ENCODE measurements at regions not wholly inside any gene's neighbourhood (a gene's known extent, or its start where the extent isn't known, plus 50 kb on each side); places are given as distances from the start of the nearest gene placed in this dataset.

GRCh38 chr12:29960122-29960521 is 176.4 kb upstream of the TMTC1 start:
- Histone ChIP-seq H3K27ac (ENCODE audit: low read depth in 1 of 2, low read length in 2 of 2) (no peak overlapping the region), H3K27me3 (ENCODE audit: control insufficient read depth in 4 of 4, insufficient read depth in 4 of 4, low read length in 3 of 4) (peaks cover 0 to 2% (median 0%) of the 10 kb centered on the region in 4 donors), H3K9ac (ENCODE audit: low read depth in 1 of 2, low read length in 2 of 2) (no peak overlapping the region), H3K9me3 (ENCODE audit: control insufficient read depth in 4 of 4, low read length in 3 of 4) (no peaks in the 10 kb centered on the region), H3K4me1 (ENCODE audit: control insufficient read depth in 4 of 4, insufficient read depth in 4 of 4, low read length in 3 of 4) (no peaks in the 10 kb centered on the region), H3K4me3 (ENCODE audit: low read depth in 1 of 3, low read length in 3 of 3) (no peak overlapping the region), H3K36me3 (ENCODE audit: control insufficient read depth in 4 of 4, insufficient read depth in 3 of 4, low read depth in 1 of 4, low read length in 3 of 4) (no peaks in the 10 kb centered on the region)
- TF ChIP-seq HNF4G (IDR thresholded peaks at IDR 0.05): no peak
- TF ChIP-seq EGR1 (IDR thresholded peaks at IDR 0.05; ENCODE audit: low read depth in 2 of 2): no peak
- TF ChIP-seq FOXA1 (IDR thresholded peaks at IDR 0.05): no peak
- TF ChIP-seq NR2F2 (IDR thresholded peaks at IDR 0.05): no peak
- no peak for TF ChIP-seq YY1 (IDR thresholded peaks at IDR 0.05)
- TF ChIP-seq HNF4A (conservative IDR thresholded peaks at IDR 0.05): no peak
- no peak for TF ChIP-seq REST (IDR thresholded peaks at IDR 0.05)
- no peak for TF ChIP-seq ATF3 (IDR thresholded peaks at IDR 0.05)
- TF ChIP-seq FOXA2 (IDR thresholded peaks at IDR 0.05): no peak
- TF ChIP-seq MAX (IDR thresholded peaks at IDR 0.05): no peak
- 77% methylated on average over 2 of the region's 2 CpGs for WGBS
- no peak for DNase-seq (ENCODE audit: low spot score)

GRCh38 chr12:29957835-29958234 is 174.1 kb upstream of the TMTC1 start:
- H3K9me3 ChIP-seq (ENCODE audit: control insufficient read depth in 4 of 4, low read length in 3 of 4): no peaks in the 10 kb centered on the region
- H3K27ac ChIP-seq (ENCODE audit: low read depth in 1 of 2, low read length in 2 of 2): no peak overlapping the region
- no peak overlapping the region for H3K9ac ChIP-seq (ENCODE audit: low read depth in 1 of 2, low read length in 2 of 2)
- 64% methylated on average over 2 of the region's 2 CpGs for WGBS
- H3K4me3 ChIP-seq (ENCODE audit: low read depth in 1 of 3, low read length in 3 of 3): no peak overlapping the region
- no peaks in the 10 kb centered on the region for H3K4me1 ChIP-seq (ENCODE audit: control insufficient read depth in 4 of 4, insufficient read depth in 4 of 4, low read length in 3 of 4)
- H3K36me3 ChIP-seq (ENCODE audit: control insufficient read depth in 4 of 4, insufficient read depth in 3 of 4, low read depth in 1 of 4, low read length in 3 of 4): no peaks in the 10 kb centered on the region
- TF ChIP-seq REST (IDR thresholded peaks at IDR 0.05) (no peak), YY1 (IDR thresholded peaks at IDR 0.05) (no peak), RXRA (IDR thresholded peaks at IDR 0.05) (no peak), GABPA (IDR thresholded peaks at IDR 0.05 in 1 of 2, conservative IDR thresholded peaks at IDR 0.05 in 1 of 2) (no peak), NR2F2 (IDR thresholded peaks at IDR 0.05) (no peak), SP1 (IDR thresholded peaks at IDR 0.05) (no peak), HNF4A (conservative IDR thresholded peaks at IDR 0.05) (no peak), MAX (IDR thresholded peaks at IDR 0.05) (no peak), ATF3 (IDR thresholded peaks at IDR 0.05) (no peak), CTCF (IDR thresholded peaks at IDR 0.05; ENCODE audit: low read depth, low read length, missing input control) (no peak)
- peaks cover 0 to 2% (median 0%) of the 10 kb centered on the region in 4 donors for H3K27me3 ChIP-seq (ENCODE audit: control insufficient read depth in 4 of 4, insufficient read depth in 4 of 4, low read length in 3 of 4)
- DNase-seq (ENCODE audit: low spot score): no peak
